Right renal pelvis (tissue), 4 donors: ENCODE measurements at regions not wholly inside any gene's neighbourhood (a gene's known extent, or its start where the extent isn't known, plus 50 kb on each side); places are given as distances from the start of the nearest gene placed in this dataset.

Experiments
- DNase-seq, 4 donors: peaks; one replicate each; pipeline ENCODE4 v3.0.0-alpha.2; 2013; ENCODE audit warnings: low read depth in 4 of 4, low spot score in 3 of 4, missing footprints in 1 of 4

DNA sequence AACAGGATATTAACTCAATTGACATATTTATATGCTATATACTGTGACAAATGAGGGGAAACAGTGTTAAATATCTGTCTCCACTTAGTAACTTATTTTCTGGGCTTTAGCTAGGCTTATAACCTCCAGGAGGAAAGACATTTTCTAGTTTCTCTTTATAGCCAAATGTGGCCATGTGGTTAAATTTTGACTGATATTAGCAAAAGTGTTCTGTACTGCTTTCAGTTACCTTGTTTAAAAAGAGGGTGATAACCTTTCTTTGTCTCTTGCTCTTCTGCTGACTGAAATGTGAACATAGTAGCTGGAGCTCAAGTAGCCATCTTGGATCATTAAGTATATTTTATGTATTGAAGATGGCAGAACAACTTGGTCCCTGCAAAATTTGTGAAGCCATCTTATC, 253.7 kb downstream of the PDHA2 start:
- DNase-seq: no peak

DNA sequence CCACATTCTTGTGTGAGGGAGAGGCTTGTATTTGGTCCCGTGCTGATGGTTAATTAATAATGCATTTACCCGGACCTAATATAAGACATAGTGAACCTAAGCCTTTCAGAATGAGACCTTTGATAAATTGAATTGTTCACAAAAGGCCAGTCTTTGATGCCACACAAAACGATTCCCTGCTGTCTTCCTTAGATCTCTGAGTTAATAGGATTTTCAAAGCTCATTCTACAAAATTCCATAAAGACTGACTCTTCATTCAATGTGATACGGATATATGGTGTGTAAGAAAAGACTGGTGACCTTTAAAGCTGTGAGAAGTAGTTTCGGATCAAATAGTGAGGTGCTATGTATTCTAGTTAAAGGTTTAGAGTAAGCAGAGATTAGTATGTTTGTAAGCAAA, 254.3 kb downstream of the PDHA2 start:
- DNase-seq: no peak

DNA sequence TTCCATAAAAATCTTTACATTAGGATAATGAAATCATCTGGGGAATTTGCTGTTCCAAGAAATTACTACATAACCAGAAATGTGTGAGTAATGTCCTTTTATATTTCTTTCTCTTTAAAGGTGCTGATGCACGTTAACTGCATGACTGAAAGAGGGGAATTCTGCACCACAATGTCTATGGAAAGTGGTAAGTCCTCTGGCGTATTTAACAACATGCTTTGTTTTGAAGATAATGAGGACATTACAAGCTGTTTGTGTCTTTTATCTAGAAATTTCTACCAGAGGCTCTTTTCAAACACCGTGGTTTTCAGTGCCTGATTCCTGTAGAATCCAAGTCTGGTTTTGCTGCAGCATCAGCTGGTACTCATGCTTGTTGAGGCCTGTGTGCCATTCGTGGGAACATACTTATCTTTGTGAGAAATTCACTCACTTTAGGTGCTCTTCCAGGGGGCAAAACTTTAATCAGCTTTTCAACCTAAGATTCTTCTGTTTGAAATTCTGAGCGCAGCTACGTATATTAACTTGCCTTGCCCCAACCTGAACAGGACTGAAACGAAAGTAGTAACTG, 257.2 kb downstream of the PDHA2 start:
- DNase-seq: no peak

DNA sequence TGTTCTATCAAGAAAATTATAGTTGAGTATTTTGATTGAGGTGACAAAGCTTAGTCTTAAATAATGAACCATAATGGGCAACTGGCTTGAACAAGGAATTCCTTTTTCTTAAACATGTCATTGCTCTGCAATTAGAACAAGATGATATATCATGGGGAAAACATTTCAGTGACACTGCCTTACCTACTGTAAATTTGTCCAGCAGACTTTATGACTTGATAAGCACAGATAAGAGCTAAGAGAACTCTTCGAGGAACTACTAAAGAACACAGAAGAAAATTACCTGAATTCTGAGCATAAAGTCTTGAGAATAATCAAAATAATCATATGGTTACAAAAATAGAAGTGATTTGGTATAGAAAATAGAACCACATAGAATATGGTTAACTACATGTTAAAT, 257.8 kb downstream of the PDHA2 start:
- DNase-seq: no peak

DNA sequence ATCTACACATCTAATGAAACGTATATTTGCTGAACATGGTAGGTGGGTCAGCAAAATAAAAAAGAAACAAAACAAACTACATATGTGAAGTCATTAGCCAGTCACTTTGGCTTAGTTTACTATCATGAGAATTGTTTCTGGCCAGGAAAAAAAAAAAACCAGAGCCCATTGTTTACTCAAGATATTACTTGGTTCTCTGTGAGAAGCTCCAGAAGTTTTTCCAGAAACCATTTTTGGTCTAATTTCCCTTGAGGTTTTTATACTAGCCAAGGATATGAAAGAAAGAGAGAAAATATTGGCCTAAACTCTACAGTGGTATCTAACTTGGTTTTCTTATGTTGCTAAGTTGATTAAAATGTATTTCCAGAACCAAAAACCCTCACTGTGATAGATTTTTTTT, 259.1 kb downstream of the PDHA2 start:
- DNase-seq: no peak

DNA sequence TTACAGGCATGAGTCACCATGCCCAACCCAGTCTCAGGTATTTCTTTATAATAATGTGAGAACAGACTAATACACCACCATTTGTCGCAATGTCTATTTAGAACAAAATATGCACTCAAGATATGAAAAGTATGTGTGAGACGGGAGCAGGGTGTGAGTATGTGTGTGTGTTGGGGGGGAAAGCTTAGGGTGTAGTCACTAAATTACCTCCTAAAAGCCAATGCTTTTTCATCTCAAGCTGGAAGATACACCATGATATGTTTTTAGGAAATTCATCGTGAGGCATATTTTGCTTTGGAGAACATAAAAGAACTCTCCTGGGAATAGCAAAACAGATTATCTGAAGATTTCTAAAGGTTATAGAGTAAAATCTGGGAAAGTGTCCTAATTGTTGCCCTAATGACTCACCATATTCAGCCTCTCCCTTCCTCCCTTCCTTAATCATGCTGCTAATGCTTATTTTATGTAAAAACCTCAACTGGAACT, 262.7 kb downstream of the PDHA2 start:
- no peak for DNase-seq

DNA sequence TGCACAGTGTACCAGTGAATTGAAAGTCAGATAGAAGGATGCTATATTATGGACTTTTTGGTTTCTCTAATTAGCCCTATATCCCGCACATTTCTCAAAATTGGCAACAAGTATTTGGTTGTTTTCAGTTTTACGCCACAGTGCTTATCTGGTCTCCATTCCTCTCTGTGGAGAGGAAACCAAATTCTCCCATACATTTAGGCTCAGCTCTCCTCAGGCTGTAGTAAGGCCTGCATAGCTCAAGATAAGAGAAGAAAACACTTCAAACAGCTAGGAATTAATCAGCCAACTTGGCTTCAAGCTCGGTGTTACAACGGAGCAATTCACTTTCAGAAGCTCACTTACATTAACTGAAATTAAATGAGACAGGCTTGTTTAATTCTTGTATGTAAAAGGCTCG, 263.2 kb downstream of the PDHA2 start:
- no peak for DNase-seq

DNA sequence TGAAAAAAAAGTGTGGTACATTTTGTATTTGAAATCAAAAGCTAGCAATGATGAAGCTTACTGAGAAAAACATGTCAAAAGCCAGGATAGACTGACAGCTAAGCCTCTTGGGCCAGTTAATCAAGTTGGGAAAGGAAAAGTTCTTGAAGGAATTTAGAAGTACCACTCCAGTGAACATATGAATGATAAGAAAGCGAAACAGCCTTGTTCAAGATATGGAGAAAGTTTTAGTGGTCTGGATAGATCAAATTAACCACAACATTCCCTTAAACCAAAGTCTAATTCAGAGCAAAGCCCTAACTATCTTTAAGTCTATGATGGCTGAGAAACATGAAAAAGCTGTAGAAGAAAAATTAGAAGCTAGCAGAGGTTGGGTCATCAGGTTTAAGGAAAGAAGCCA, 268.3 kb downstream of the PDHA2 start:
- no peak for DNase-seq

DNA sequence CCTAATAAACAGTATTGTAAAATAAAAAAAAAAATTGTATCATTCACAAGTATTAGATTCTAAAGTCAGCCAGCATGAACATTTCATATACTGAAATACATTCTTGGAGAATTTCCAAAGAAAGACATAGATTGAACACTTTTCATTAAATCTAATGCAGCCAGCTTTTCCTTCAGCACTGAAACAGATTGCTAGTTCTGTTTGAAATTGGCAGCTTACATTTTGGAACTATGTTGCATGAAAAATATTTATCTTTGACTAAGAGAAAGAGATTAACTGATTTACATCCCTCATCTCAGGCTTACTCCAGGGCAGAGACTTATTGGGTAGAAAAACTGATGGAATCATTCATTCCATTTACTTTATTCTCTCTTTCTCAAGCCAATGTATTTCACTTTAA, 272.7 kb downstream of the PDHA2 start:
- DNase-seq: no peak

DNA sequence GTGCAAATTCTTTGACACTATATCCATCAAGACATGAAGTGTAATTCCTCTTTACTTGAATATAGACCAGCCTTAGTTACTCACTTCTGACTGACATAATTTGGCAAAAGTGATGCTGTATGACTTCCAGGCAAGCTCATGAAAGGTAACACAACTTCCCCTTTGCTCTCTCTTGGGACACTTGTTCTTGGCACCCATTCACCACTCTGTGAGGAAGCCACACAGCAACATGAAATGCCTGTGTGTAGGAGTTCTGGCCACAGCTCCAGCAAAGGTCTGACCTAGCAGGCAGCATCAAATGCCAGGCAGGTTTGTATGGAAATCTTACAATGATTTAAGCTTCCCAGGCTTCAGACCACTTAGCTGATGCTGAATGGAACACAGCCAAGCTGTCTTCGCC, 280.3 kb downstream of the PDHA2 start:
- no peak for DNase-seq

DNA sequence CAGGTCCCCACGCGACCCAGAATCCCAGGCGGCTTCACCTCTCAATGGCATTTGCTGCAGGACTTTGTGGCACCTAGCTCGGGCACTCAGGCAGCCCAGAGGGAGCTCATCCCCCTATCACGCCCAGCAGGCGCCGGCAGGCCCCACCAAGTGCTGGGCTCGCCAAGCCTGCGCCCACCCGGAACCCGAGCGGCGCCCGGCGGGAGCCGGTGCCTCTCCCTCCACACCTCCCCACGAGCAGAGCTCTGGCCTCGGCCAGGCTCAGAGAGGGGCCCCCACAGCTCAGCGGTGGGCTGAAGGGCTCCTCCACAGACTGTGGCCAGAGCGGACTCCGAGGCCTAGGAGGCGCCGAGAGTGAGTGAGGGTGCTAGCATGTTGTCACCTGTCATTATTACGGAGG, 286.3 kb downstream of the PDHA2 start:
- no peak for DNase-seq

DNA sequence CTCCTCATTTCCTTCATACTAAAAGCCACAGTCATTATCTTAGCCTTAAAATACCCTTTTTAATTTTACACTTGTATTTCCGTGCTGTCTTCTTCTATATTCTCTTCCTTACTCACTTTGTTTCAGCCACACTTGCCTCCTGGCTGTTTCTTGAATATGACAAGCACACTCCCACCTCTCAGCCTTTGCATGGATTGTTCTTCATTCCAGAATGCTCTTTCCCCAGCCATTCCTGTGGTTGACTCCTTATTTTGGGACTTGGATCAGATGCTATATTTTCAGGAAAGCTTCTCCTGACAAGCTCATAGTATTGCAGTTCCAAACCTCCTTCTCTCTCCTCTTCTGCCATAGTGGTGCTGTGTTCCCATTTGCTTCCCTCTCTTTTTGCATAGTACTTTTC, 291.3 kb downstream of the PDHA2 start:
- no peak for DNase-seq

DNA sequence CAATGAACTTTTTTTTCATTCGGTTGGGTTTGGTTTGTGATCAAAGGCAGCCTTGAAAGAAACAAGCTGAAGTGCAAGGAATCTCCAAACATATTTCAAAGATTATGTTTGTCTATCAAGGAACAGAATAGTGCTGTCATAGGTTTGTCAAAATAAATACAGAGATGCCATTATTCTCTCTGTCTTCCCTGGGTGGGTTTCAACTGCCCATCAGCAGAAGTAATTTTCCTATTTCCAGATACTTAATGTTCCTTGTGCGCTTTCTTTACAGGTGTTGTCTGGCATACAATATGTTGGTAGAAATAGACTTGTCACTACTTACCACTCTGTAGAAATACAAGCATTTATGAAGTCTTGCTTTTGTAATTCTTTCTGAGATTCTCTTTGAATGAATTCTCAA, 294.9 kb downstream of the PDHA2 start:
- no peak for DNase-seq

DNA sequence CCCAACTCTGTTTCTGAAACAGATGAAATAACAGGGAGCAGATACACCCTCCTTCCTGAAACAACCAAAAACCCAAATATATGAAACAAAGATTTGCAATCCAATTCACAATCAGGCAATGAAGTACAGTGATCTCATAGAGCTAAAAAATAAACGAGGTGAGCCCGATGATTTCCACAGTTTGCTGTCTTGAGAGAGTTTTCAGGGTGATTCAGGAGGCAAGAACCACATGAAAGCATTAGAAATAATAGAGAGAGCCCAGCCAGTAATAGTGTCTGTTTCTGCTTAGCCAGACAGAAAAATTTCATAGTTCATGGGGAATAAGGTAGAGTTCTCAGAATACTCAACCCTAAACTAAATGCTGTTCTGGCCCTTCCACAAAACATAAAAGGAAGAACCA, 296.2 kb downstream of the PDHA2 start:
- DNase-seq: no peak

DNA sequence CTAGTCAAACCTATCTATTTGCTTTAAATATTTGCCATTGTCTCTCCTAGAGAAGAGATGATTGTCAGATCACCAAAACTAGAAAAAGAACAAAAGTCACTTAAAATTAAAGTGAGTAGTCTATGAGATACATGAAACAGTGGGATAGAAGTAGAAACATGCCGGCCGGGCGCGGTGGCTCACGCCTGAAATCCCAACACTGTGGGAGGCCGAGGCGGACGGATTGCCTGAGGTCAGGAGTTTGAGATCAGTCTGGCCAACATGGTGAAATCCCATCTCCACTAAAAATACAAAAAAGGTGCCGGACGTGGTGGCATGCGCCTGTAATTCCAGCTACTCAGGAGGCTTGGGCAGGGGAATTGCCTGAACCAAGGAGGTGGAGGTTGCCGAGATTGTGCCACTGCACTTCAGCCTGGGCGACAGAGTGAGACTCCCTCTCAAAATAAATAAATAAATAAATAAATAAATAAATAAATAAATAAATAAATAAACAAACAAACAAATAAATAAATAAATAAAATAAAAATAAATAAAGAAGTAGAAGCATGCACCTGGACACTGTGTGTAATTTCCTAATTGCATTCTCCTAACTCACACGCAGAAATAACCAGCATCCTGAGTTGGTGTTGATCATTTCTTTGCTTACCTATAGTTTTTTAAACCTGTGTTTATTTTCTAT, 299.5 kb downstream of the PDHA2 start:
- no peak for DNase-seq

DNA sequence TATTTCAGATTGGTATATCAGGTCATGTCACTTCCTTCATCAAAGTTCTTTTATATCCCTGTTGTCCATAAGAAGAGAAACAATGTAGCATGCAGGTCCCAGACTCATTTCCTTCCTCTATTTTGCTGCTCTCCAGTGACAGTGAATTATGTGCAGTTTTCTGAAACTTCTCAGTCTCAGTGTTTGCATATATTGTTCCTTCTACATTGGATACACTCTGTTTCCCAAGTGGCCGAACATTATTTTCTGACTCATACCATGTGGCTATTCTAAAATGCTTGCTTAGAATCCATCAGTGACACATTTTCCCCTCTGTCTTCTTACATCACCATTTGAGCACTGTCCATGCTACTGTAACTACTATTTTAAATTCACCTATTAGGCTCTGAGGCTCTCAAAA, 305.7 kb downstream of the PDHA2 start:
- DNase-seq: no peak

DNA sequence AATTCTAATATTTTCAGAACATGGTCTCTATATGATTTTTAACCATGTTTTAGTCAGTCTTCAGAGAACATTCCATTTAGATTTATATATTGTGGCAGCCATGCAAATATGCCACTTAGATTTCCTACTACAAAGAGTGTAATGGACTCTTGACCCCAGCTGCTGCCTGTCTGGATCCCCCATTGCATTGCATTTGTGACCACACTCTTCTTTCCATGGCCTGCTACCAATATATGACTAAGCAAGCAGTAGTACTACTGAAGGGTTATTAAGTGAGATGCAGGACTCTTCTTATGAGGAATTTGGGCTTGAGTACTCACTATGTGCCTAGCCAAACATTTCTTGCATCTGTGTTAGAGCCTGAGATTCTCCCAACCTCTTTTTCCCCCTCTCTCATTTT, 306.8 kb downstream of the PDHA2 start:
- DNase-seq: no peak

DNA sequence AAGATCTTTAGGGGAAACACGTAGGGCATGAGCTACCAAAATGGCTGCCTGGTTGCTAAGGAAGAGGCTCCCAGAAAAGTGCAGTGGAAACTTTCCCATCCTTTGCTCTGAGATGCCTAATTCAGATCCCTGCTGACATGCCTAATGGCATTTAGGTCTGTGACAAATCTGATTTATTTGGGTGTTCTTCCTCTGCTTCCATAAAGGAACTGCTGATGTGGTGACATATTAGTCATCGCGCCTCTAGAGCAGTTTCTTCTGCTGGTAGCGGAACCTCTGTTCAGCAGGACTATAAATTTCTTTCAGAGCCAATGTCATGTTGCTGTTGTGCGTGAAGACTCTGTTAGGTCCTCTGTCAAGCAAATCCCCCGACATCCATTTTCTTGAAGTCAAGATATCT, 310.0 kb downstream of the PDHA2 start:
- no peak for DNase-seq

DNA sequence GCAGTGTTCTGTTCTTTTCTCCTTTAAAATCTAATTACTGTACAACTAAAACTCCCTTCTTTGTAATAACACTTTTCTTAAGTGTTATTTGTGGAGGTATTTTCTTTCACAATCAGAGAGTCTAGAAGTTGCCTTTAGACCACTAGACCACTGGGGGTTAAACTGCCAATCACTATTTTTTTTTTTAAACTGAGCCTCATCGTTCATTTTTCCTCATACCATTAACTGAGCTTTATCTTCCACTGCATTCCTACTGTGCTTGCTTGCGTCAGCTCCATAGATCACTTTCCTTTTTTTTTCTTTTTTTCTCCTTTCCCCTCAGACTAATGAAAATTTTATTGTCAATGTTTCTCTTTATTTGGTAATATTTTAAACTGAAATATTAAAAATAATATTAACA, 310.6 kb downstream of the PDHA2 start:
- no peak for DNase-seq

DNA sequence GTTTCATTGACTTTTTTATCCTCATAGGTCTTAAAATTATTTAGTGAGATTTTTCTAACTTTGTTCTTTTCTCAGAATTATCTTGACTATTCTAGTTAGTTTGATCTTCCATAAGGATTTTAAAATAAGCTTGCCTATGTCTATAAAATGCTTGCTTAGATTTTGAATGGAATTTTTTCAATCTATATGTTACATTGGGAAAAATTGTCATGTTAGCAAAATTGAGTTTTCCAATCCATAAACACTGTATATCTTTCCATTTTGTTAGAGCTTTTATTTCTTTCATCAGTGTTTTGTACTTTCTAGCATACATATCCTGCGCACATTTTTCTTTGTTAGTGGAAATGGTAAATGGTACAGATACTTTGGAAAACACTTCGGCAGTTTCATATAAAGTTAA, 312.9 kb downstream of the PDHA2 start:
- no peak for DNase-seq

DNA sequence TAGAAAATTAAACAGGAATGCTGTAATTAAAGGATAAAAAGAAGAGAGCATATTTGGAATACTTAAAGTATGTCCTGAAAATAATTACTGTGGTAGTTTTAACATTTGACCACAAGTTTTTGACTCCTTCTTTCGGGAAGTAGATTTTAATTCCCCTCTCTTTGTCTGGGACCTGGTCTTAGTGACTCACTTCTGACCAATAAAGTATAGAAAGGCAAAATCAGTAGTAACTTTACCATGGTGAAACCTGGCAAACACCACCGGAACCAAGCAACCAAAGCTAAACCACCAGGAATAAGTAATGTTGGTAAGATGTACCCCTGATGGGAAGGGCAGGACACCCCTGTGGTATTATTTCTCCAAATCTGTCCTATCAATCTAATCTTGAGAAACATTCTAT, 314.8 kb downstream of the PDHA2 start:
- DNase-seq: no peak

DNA sequence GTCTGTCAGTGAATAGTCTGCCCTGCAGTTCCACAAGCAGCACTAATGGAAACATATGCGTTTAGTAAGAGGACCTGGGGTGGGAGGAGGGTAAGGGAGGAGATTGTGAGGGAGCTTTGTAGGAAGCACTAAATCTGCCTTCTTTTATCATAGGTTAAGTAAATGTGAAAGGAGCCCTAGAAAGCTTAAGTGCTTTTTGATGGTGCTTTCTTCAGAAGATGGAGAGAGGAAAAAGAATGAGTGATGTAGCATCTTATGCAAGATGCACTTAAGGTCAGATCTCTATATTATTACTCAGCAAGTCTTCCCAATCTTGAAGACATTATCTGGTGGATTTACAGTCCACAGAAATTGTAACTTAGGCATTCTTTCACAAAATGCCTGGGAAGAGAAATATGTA, 322.7 kb downstream of the PDHA2 start:
- DNase-seq: no peak

DNA sequence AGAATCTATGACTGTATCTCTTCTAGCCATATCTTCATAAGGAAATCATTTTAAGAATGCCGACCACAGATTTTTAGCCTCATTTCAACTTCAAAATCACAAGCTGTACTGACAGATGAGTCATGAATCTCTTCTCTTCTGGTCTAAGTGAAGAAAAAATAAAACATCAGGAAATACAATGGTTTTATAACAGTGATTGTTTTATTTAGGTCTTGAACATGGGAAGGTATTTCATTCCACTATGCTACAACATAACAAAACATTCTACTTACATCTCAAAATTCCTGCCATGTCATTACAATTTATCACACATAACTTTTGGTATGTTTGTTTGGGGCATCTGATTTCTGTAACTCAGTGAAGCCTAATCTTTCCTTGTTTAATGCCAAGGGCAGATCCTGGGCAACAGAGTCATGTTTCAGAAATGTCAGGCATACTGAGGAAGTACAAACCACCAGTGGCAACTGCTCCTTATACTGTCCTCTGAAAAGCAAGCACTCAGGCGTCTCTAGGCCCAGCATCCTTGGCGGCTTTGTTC, 325.0 kb downstream of the PDHA2 start:
- peak in 1 of 4 donors; percentile 25 for DNase-seq
